Stimulated activated CD8-positive, alpha-beta memory T cell treated with anti-CD3 and anti-CD28 coated beads, Interleukin-7, amount 100 ng/mL, for 48 hours (primary cell): ENCODE measurements at regions not wholly inside any gene's neighbourhood (a gene's known extent, or its start where the extent isn't known, plus 50 kb on each side); places are given as distances from the start of the nearest gene placed in this dataset.
"Not testable (repeated sequence)": the region's sequence is repeated elsewhere in the genome, so short reads cannot be mapped to it uniquely, and the experiment has no call there.

Experiments
- DNase-seq, 2 donors: peaks; one replicate each; pipeline ENCODE4 v3.0.0-alpha.2; 2020; ENCODE audit warnings: low read depth in 1 of 2; ENCODE audit errors: extremely low read depth in 1 of 2

- no peak for DNase-seq
Observed at GRCh38 chr20:20799716-20800312, 87.4 kb upstream of the RALGAPA2 start.

- no peak for DNase-seq
Observed at GRCh38 chr20:20797521-20798310, 85.3 kb upstream of the RALGAPA2 start.

- no peak for DNase-seq
Observed at GRCh38 chr20:20796766-20797440, 84.5 kb upstream of the RALGAPA2 start.

GRCh38 chr20:20795721-20796120 is 83.3 kb upstream of the RALGAPA2 start:
- DNase-seq, result no peak

GRCh38 chr20:20795119-20795518 is 82.7 kb upstream of the RALGAPA2 start:
- no peak for DNase-seq

- DNase-seq, result no peak
Observed at GRCh38 chr20:20793591-20793990, 81.1 kb upstream of the RALGAPA2 start.

- no peak for DNase-seq
Observed at GRCh38 chr20:20791664-20792568, 79.5 kb upstream of the RALGAPA2 start.

GRCh38 chr20:20788308-20788707 is 75.9 kb upstream of the RALGAPA2 start:
- no peak for DNase-seq

- DNase-seq, result no peak
Observed at GRCh38 chr20:20786428-20786827, 74.0 kb upstream of the RALGAPA2 start.

GRCh38 chr20:20785226-20785625 is 72.8 kb upstream of the RALGAPA2 start:
- no peak for DNase-seq

GRCh38 chr20:20784450-20784849 is 72.0 kb upstream of the RALGAPA2 start:
- DNase-seq, result not testable (repeated sequence)

GRCh38 chr20:20783450-20783849 is 71.0 kb upstream of the RALGAPA2 start:
- no peak for DNase-seq

GRCh38 chr20:20782755-20783154 is 70.3 kb upstream of the RALGAPA2 start:
- no peak for DNase-seq

- no peak for DNase-seq
Observed at GRCh38 chr20:20782231-20782630, 69.8 kb upstream of the RALGAPA2 start.

- DNase-seq, result no peak
Observed at GRCh38 chr20:20781029-20781428, 68.6 kb upstream of the RALGAPA2 start.

GRCh38 chr20:20780127-20780824 is 67.8 kb upstream of the RALGAPA2 start:
- no peak for DNase-seq

- no peak for DNase-seq
Observed at GRCh38 chr20:20778676-20779075, 66.2 kb upstream of the RALGAPA2 start.

- DNase-seq, result no peak
Observed at GRCh38 chr20:20772497-20773085, 60.1 kb upstream of the RALGAPA2 start.

- DNase-seq, result no peak
Observed at GRCh38 chr20:20768202-20768815, 55.9 kb upstream of the RALGAPA2 start.
